ENCODE measurements at regions not wholly inside any gene's neighbourhood (a gene's known extent, or its start where the extent isn't known, plus 50 kb on each side); places are given as distances from the start of the nearest gene placed in this dataset.

- H3K79me1 ChIP-seq (ENCODE audit: low read depth in 1 of 2, low read length in 2 of 2) = no peaks in the 10 kb centered on the region
- H2AFZ ChIP-seq (replicated peaks; ENCODE audit: low read length, poor library complexity) = no peak overlapping the region
- in situ Hi-C loops (cut with MboI; ENCODE audit: low sequenced_read_pairs) (no loop called here), intact Hi-C loops (cut with micrococcal nuclease) (no loop called here), dilution Hi-C loops (cut with HindIII; ENCODE audit: low sequenced_read_pairs, unreplicated experiment) (no loop called here)
- ChIA-PET CTCF (no interaction called here), POLR2A (ENCODE audit: unreplicated experiment) (no interaction called here)
- no peak overlapping the region for H2AK5ac ChIP-seq (ENCODE audit: low read depth, low read length)
- DNase-seq (no peak), ATAC-seq (ENCODE audit: low read depth) (no peak)
- no peak overlapping the region for H2BK5ac ChIP-seq (ENCODE audit: low read depth, low read length, poor library complexity, severe bottlenecking)
- H3K14ac ChIP-seq (replicated peaks; ENCODE audit: low read depth, low read length) = no peak overlapping the region
- no peak overlapping the region for H2BK20ac ChIP-seq (ENCODE audit: low read depth, low read length)
- H3K9me1 ChIP-seq (ENCODE audit: insufficient read depth, low read length) = no peaks in the 10 kb centered on the region
- H3K4me2 ChIP-seq (ENCODE audit: low read depth, low read length) = no peak overlapping the region
- H4K91ac ChIP-seq (ENCODE audit: insufficient read depth, low read depth, low read length) = no peak overlapping the region
- no peak overlapping the region for H2BK120ac ChIP-seq (ENCODE audit: low read depth, low read length)
- H4K5ac ChIP-seq (ENCODE audit: low read depth, low read length) = no peak overlapping the region
- 40% methylated on average over 12 of the region's 13 CpGs; no CpG with 5 or more reads in 1 of the 2 experiments for WGBS, 2 experiments (ENCODE audit: extremely low coverage in 2 of 2, insufficient read length in 1 of 2)
- no peak overlapping the region for H3K23ac ChIP-seq (ENCODE audit: low read depth, low read length)
- no peaks in the 10 kb centered on the region for H3K27me3 ChIP-seq (ENCODE audit: control insufficient read depth, insufficient read depth, low read length)
- H4K8ac ChIP-seq (ENCODE audit: low read depth in 2 of 2, low read length in 2 of 2) = no peak overlapping the region
- peaks cover 47% of the 10 kb centered on the region for H3K9me3 ChIP-seq (ENCODE audit: control insufficient read depth, insufficient read depth, low read length)
- no peaks in the 10 kb centered on the region for H3K36me3 ChIP-seq (ENCODE audit: control insufficient read depth, insufficient read depth, low read length)
- H3K9ac ChIP-seq (ENCODE audit: low read depth, low read length) = no peak overlapping the region
- no peak overlapping the region for H3K18ac ChIP-seq (ENCODE audit: low read depth, low read length)
- no TSS peak for BruUV-seq (replicated peaks)
- no peaks in the 10 kb centered on the region for H3K4me1 ChIP-seq (ENCODE audit: control insufficient read depth, insufficient read depth, low read length)
- no peak overlapping the region for H3K4ac ChIP-seq (ENCODE audit: low read depth, low read length)
- no peak overlapping the region for H2AK9ac ChIP-seq (replicated peaks; ENCODE audit: low read depth, low read length, poor library complexity)
- no peak overlapping the region for H3K56ac ChIP-seq (ENCODE audit: extremely low read depth, insufficient read depth, low read length)
- no peak overlapping the region for H3K4me3 ChIP-seq (ENCODE audit: insufficient read depth, low read depth, low read length)
- no peak overlapping the region for H2BK15ac ChIP-seq (ENCODE audit: low read depth, low read length)
- H4K20me1 ChIP-seq (ENCODE audit: insufficient read depth, low read length) = no peaks in the 10 kb centered on the region
- TF ChIP-seq CHD1 (IDR thresholded peaks at IDR 0.05; ENCODE audit: low read depth, low read length) = no peak
- no peak for TF ChIP-seq CEBPB (IDR thresholded peaks at IDR 0.05; ENCODE audit: low read depth, low read length)
- no peak overlapping the region for H3K27ac ChIP-seq (ENCODE audit: insufficient read depth, low read length)
Observed at GRCh38 chr2:3034856-3035255, 342.8 kb downstream of the EIPR1 start.
